ENCODE measurements at regions not wholly inside any gene's neighbourhood (a gene's known extent, or its start where the extent isn't known, plus 50 kb on each side); places are given as distances from the start of the nearest gene placed in this dataset.

GRCh38 chr7:68009716-68010115, 1013.1 kb downstream of the TYW1 start:
- H3K4me1 Mint-ChIP-seq (ENCODE audit: low read depth, unreplicated experiment), result no peaks in the 10 kb centered on the region
- TF ChIP-seq EZH2 (IDR thresholded peaks at IDR 0.05; ENCODE audit: insufficient read depth, low read length), result no peak
- TF ChIP-seq, protein P1, sequence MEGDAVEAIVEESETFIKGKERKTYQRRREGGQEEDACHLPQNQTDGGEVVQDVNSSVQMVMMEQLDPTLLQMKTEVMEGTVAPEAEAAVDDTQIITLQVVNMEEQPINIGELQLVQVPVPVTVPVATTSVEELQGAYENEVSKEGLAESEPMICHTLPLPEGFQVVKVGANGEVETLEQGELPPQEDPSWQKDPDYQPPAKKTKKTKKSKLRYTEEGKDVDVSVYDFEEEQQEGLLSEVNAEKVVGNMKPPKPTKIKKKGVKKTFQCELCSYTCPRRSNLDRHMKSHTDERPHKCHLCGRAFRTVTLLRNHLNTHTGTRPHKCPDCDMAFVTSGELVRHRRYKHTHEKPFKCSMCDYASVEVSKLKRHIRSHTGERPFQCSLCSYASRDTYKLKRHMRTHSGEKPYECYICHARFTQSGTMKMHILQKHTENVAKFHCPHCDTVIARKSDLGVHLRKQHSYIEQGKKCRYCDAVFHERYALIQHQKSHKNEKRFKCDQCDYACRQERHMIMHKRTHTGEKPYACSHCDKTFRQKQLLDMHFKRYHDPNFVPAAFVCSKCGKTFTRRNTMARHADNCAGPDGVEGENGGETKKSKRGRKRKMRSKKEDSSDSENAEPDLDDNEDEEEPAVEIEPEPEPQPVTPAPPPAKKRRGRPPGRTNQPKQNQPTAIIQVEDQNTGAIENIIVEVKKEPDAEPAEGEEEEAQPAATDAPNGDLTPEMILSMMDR (IDR thresholded peaks at IDR 0.05; ENCODE audit: insufficient read depth, low read depth, low read length), result no peak

GRCh38 chr7:68014031-68014736, 1017.6 kb downstream of the TYW1 start:
- Histone ChIP-seq H3K36me3 (ENCODE audit: insufficient read depth, low read length) (no peaks in the 10 kb centered on the region), H3K27ac (ENCODE audit: low read depth, low read length) (no peak overlapping the region), H3K27me3 (ENCODE audit: insufficient read depth, low read length) (no peaks in the 10 kb centered on the region), H3K9me3 (ENCODE audit: insufficient read depth, low read depth, low read length) (peaks cover 4% of the 10 kb centered on the region), H3K79me2 (ENCODE audit: insufficient read depth, low read length) (no peaks in the 10 kb centered on the region), H3K4me1 (ENCODE audit: insufficient read depth, low read length) (no peaks in the 10 kb centered on the region), H3K9ac (ENCODE audit: low read length) (no peak overlapping the region), H4K20me1 (ENCODE audit: insufficient read depth, low read length) (no peaks in the 10 kb centered on the region), H2AFZ (ENCODE audit: low read depth, low read length) (no peak overlapping the region), H3K4me3 (ENCODE audit: insufficient read depth, low read depth, low read length) (no peak overlapping the region), H3K4me2 (ENCODE audit: low read length) (no peak overlapping the region)
- FAIRE-seq (no peak), DNase-seq (ENCODE audit: low read depth) (no peak)
- Mint-ChIP-seq H3K27me3 (ENCODE audit: low read depth, unreplicated experiment) (no peaks in the 10 kb centered on the region), H3K4me1 (ENCODE audit: low read depth, unreplicated experiment) (no peaks in the 10 kb centered on the region), H3K4me3 (ENCODE audit: unreplicated experiment) (no peak overlapping the region), H3K36me3 (ENCODE audit: low read depth, unreplicated experiment) (no peaks in the 10 kb centered on the region), H3K9me3 (ENCODE audit: unreplicated experiment) (peaks cover 9% of the 10 kb centered on the region), H3K27ac (ENCODE audit: unreplicated experiment) (no peak overlapping the region)
- TF ChIP-seq EZH2 (IDR thresholded peaks at IDR 0.05; ENCODE audit: insufficient read depth, low read length), result no peak
- TF ChIP-seq, protein P1 (IDR thresholded peaks at IDR 0.05; ENCODE audit: insufficient read depth, low read depth, low read length), result no peak

More at GRCh38 chr7:68009716-68010115, 1013.1 kb downstream of the TYW1 start:
- no peak overlapping the region for H3K4me3 Mint-ChIP-seq (ENCODE audit: unreplicated experiment)
- Histone ChIP-seq H2AFZ (ENCODE audit: low read depth, low read length) (no peak overlapping the region), H3K36me3 (ENCODE audit: insufficient read depth, low read length) (no peaks in the 10 kb centered on the region), H3K79me2 (ENCODE audit: insufficient read depth, low read length) (no peaks in the 10 kb centered on the region), H3K4me2 (ENCODE audit: low read length) (no peak overlapping the region), H3K9ac (ENCODE audit: low read length) (no peak overlapping the region), H3K4me3 (ENCODE audit: insufficient read depth, low read depth, low read length) (no peak overlapping the region), H3K27me3 (ENCODE audit: insufficient read depth, low read length) (no peaks in the 10 kb centered on the region), H3K4me1 (ENCODE audit: insufficient read depth, low read length) (no peaks in the 10 kb centered on the region), H3K9me3 (ENCODE audit: insufficient read depth, low read depth, low read length) (peaks cover 4% of the 10 kb centered on the region), H3K27ac (ENCODE audit: low read depth, low read length) (no peak overlapping the region), H4K20me1 (ENCODE audit: insufficient read depth, low read length) (no peaks in the 10 kb centered on the region)
- no peaks in the 10 kb centered on the region for H3K27me3 Mint-ChIP-seq (ENCODE audit: low read depth, unreplicated experiment)
- peaks cover 4% of the 10 kb centered on the region for H3K9me3 Mint-ChIP-seq (ENCODE audit: unreplicated experiment)
- no peak overlapping the region for H3K27ac Mint-ChIP-seq (ENCODE audit: unreplicated experiment)
- DNase-seq (ENCODE audit: low read depth) (peak; percentile 4), FAIRE-seq (no peak)
- H3K36me3 Mint-ChIP-seq (ENCODE audit: low read depth, unreplicated experiment), result no peaks in the 10 kb centered on the region

Measured in astrocyte (in vitro differentiated cells and primary cell).